BLaER1 (cell line): ENCODE measurements at regions not wholly inside any gene's neighbourhood (a gene's known extent, or its start where the extent isn't known, plus 50 kb on each side); places are given as distances from the start of the nearest gene placed in this dataset.

Experiments
- H3K27ac ChIP-seq: shearing (Covaris generic); formaldehyde crosslinking; 2 replicates; pipeline ENCODE4 v1.8.1; 2022
- H3K27me3 ChIP-seq: shearing (Covaris generic); formaldehyde crosslinking; 2 replicates; pipeline ENCODE4 v1.8.1; 2022
- H3K36me3 ChIP-seq: shearing (Covaris generic); formaldehyde crosslinking; 2 replicates; pipeline ENCODE4 v1.8.1; 2022
- H3K4me1 ChIP-seq: shearing (Covaris generic); formaldehyde crosslinking; 2 replicates; pipeline ENCODE4 v1.8.1; 2022
- H3K4me2 ChIP-seq: shearing (Covaris generic); formaldehyde crosslinking; 2 replicates; pipeline ENCODE4 v1.8.1; 2022
- H3K4me3 ChIP-seq: shearing (Covaris generic); formaldehyde crosslinking; 2 replicates; pipeline ENCODE4 v1.8.1; 2022
- H3K9ac ChIP-seq: shearing (Covaris generic); formaldehyde crosslinking; 2 replicates; pipeline ENCODE4 v1.8.1; 2022
- H3K9me3 ChIP-seq: shearing (Covaris generic); formaldehyde crosslinking; 2 replicates; pipeline ENCODE4 v1.8.1; 2022
- H4K20me1 ChIP-seq: shearing (Covaris generic); formaldehyde crosslinking; 2 replicates; pipeline ENCODE4 v1.8.1; 2022
- Cebpa-rat ChIP-seq: shearing (Covaris generic); IDR thresholded peaks from 2 replicates; pipeline ENCODE4 v1.8.1; 2022

DNA sequence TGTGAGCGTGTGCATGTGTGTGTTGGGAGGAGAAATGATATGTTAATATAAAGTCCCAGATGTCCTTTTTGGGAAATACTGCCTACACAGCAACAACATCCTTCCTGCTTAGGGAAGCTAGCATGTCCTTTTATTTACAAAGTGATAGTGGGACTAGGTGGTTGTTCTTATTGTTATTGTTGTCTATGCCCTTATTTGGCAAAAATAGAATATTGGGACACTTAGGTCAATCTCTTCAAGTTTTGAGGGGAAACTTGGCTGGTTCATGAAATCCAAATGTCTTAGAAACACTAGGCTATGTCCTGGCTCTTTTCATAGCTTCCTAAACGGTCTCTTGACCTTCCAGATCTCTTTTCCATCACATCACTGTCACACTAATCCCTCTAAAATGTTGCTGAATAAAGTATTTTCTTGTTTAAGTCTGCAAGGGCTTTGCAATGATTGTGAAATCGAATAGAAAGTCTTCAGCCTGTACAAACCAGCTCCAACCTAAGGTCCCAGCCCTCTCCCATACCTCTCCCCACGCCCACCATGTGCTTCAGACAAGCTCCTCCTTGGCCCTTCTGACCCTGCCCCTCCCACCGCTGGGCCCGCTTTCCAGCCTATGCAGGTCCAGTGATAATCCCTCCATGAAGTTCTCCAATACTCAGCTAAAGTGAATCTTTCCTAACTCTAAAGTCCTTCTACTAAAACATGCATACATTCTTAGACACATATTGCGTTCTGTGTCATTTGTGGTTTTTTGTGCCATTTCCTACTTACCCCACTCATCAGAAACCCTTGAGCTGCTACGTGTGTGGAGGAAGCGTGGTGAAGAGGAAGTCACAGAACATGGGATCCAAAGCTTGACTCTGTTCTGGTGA is 205.1 kb downstream of the LY86 start:
- Histone ChIP-seq H3K4me2 (peak overlapping the region; percentile 77), H3K27me3 (no peaks in the 10 kb centered on the region), H3K27ac (no peak overlapping the region), H4K20me1 (no peaks in the 10 kb centered on the region), H3K36me3 (no peaks in the 10 kb centered on the region), H3K4me3 (no peak overlapping the region), H3K9ac (no peak overlapping the region), H3K9me3 (no peaks in the 10 kb centered on the region), H3K4me1 (peaks cover 55% of the 10 kb centered on the region)
- TF ChIP-seq Cebpa-rat: 0 out of 2 replicates have a peak, but pooled peaks have one; percentile 44

DNA sequence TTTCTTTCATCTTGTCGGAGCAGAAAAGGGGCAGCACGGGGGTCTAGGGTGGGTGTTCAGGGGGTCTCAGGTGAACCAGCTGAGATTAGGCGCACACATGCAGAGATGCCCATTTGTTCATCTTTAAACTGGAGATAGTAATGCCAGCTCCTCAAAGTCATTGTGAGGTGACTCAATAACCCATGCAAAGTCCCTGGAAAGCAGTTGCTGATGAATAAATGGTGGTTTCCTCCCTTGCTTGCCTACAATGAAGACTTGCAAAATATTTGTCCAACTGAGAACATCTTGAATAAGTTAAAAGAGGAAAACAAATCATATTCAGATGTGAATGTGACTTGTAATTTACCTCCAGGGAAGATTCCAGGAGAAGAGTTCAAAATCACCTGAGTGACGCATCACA is 206.9 kb downstream of the LY86 start:
- H4K20me1 ChIP-seq: no peaks in the 10 kb centered on the region
- H3K27me3 ChIP-seq: no peaks in the 10 kb centered on the region
- H3K4me2 ChIP-seq: no peak overlapping the region
- no peaks in the 10 kb centered on the region for H3K9me3 ChIP-seq
- H3K9ac ChIP-seq: no peak overlapping the region
- H3K27ac ChIP-seq: no peak overlapping the region
- no peak for TF ChIP-seq Cebpa-rat
- H3K4me1 ChIP-seq: peaks cover 57% of the 10 kb centered on the region
- H3K4me3 ChIP-seq: no peak overlapping the region
- H3K36me3 ChIP-seq: no peaks in the 10 kb centered on the region

DNA sequence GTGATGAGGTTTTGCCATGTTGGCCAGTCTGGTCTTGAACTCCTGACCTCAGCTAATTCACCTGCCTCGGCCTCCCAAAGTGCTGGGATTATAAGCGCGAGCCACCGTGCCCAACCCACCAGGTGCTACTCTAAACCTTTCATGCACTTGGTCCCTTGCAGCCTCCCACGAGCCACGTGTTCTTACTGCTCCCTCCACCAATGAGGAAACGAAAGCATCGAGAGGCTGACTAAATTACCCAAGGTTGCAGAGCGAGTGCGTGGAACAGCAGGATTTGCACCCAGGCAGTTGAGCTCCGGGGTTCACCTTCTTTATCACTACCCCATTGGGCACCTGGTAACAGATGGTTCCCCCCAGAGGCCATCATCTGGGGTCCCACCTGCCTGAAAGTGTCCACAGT is 208.3 kb downstream of the LY86 start:
- no peak overlapping the region for H3K4me3 ChIP-seq
- no peak overlapping the region for H3K27ac ChIP-seq
- no peaks in the 10 kb centered on the region for H3K27me3 ChIP-seq
- no peaks in the 10 kb centered on the region for H3K36me3 ChIP-seq
- no peak overlapping the region for H3K9ac ChIP-seq
- H3K4me1 ChIP-seq: peaks cover 61% of the 10 kb centered on the region
- no peak for TF ChIP-seq Cebpa-rat
- H4K20me1 ChIP-seq: no peaks in the 10 kb centered on the region
- no peak overlapping the region for H3K4me2 ChIP-seq
- no peaks in the 10 kb centered on the region for H3K9me3 ChIP-seq

DNA sequence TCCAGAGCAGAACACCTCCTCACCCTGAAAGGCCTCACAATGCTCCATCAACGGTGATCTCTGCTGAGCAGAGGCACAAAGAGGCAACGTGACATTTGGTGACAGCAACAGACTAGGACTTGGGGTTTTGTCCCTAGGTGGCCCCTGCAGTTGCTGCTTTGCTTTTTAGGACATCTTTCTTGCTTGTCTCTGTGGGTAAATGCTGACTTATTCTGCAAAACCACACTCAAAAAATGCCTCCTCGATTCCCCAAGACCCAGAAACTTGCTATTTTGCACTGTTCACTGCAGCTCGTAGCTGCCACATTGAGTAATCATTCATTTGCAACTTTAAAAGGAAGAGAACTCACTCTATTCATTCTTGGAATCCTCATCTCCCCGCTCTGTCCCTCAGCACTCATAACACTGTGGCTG is 209.9 kb downstream of the LY86 start:
- Histone ChIP-seq H3K36me3 (no peaks in the 10 kb centered on the region), H3K27ac (no peak overlapping the region), H3K4me3 (no peak overlapping the region), H3K9me3 (no peaks in the 10 kb centered on the region), H3K4me2 (peak overlapping the region; percentile 77), H4K20me1 (no peaks in the 10 kb centered on the region), H3K4me1 (peaks cover 63% of the 10 kb centered on the region), H3K9ac (no peak overlapping the region), H3K27me3 (no peaks in the 10 kb centered on the region)
- TF ChIP-seq Cebpa-rat: no peak

DNA sequence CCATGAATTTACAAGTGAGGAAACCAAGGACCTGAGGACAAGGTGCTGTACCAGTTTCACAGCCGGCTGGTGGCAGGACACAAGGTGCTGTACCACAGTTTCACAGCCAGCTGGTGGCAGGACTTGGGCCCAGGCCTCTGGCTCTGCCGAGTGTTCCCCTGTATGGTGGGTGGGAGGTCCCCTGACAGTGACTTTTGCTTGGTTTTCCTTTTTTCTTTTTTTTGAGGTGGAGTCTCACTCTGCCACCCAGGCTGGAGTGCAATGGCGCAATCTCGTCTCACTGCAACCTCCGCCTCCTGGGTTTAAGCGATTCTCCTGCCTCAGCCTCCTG is 212.4 kb downstream of the LY86 start:
- H4K20me1 ChIP-seq: no peaks in the 10 kb centered on the region
- no peaks in the 10 kb centered on the region for H3K27me3 ChIP-seq
- H3K4me3 ChIP-seq: no peak overlapping the region
- peaks cover 6% of the 10 kb centered on the region for H3K9me3 ChIP-seq
- H3K4me1 ChIP-seq: peaks cover 59% of the 10 kb centered on the region
- peak overlapping the region; percentile 77 for H3K4me2 ChIP-seq
- no peaks in the 10 kb centered on the region for H3K36me3 ChIP-seq
- H3K9ac ChIP-seq: no peak overlapping the region
- peak overlapping the region; percentile 46; the same call in 1 of the 2 replicates for H3K27ac ChIP-seq
- TF ChIP-seq Cebpa-rat: 0 out of 2 replicates have a peak, but pooled peaks have one; percentile 8

DNA sequence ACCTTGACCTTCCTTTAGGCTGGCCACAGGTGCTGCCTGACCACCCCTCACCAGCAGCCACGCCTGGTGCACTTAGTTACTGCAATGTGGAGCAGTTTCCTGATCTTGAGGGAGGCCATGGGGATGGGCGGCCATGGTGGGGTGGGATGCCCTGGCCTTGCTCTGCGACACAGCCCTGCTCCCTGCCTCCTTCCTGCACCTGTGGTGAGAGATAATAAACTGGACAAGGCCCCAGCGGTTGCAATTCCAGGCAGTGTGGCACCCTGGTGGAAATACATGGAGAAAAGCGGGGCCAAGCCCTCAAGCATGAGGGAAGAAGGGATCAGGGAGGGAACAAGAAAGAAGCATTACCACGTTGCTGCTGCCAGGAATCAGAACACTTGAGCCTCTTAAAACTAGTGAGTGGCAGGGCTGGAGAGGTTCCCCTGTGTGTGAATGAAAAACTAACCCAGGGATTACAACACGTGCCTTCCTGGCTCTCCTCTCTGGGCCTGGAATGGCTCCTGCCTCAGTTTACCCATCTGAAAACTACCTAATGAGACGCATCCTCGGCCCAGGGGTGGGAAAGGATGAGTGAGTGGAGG is 213.2 kb downstream of the LY86 start:
- peaks cover 67% of the 10 kb centered on the region for H3K4me1 ChIP-seq
- no peak overlapping the region for H3K4me3 ChIP-seq
- peaks cover 6% of the 10 kb centered on the region for H3K9me3 ChIP-seq
- no peaks in the 10 kb centered on the region for H3K36me3 ChIP-seq
- no peak overlapping the region for H3K9ac ChIP-seq
- H3K4me2 ChIP-seq: peak overlapping the region; percentile 77
- H3K27ac ChIP-seq: no peak overlapping the region
- H4K20me1 ChIP-seq: no peaks in the 10 kb centered on the region
- no peaks in the 10 kb centered on the region for H3K27me3 ChIP-seq
- no peak for TF ChIP-seq Cebpa-rat

DNA sequence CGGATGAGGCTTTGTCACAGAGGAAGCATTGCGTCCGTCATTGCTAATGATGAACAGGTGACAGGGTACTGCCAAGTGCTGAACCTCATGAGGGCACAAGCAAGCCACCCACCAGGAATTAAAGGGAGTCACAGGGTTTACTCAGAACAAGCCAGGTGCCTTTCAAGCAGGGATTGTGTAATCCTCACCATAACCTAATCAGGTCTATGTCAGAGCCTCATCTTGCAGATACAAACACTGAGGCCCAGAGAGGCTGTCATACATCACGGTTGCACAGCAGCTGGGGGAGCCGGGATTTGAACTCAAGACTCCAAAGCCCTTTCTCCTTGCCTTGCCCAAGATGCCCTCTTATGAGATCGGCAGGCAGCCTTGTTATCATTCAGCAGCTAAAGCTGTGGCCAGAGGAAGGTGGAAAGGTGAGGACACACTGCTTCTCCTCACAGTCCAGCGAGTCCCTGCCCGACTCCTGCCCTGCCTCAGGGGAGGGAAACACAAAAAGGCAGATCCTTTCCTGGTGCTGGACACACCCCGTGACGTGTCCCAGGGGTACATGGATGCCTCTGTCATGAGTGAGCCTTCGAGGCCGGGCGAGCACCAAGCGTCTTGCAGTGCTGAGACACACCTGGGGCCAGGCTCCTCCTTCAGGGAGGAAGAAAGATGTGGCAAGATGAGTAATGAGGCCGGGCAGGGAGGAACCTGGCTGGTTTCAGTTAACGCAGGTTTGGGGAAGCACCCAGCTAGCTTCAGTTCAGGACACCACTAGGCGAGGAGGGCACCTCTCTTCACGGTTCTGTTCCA is 214.9 kb downstream of the LY86 start:
- H3K36me3 ChIP-seq: no peaks in the 10 kb centered on the region
- H4K20me1 ChIP-seq: no peaks in the 10 kb centered on the region
- no peak overlapping the region for H3K9ac ChIP-seq
- peaks cover 67% of the 10 kb centered on the region for H3K4me1 ChIP-seq
- no peaks in the 10 kb centered on the region for H3K27me3 ChIP-seq
- no peak overlapping the region for H3K4me3 ChIP-seq
- TF ChIP-seq Cebpa-rat: no peak
- H3K4me2 ChIP-seq: peak overlapping the region; percentile 20; the same call in 1 of the 2 replicates
- H3K9me3 ChIP-seq: peaks cover 6% of the 10 kb centered on the region
- no peak overlapping the region for H3K27ac ChIP-seq

DNA sequence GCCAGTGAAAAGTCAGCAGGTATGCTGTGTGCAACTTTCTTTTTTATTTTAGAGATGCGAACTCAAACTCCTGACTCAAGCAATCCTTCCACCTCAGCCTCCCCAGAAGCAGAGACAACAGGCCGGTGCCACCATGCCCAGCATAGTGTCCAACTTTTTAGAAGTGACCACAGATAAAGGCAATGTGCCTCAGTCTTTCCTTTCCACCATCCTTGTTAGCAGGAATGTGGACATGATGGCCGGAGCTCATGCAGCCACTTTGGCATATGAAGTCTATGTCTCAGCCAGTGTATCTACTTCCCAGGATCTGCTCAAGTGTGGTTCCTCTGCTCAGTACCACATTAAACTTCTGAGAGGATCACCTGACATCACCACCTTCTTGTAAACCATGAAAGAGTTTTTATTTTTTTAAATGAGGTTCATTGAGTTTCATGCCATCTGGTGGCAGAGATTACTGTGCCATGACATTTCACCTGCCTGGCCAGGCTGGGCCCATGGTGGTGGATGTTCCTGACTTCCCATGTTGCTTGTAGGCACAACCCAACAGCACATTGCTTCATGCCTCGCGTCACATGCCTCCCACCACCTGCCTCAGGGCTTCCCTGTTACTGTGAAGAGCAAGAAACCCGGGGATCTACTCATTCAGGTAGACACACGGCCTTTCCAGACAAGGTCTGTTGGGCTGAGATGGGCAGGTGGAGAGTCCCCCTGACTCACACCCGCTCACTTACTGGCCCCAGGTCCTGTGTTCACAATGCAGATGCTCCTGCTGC is 216.5 kb downstream of the LY86 start:
- Histone ChIP-seq H3K9me3 (peaks cover 6% of the 10 kb centered on the region), H3K4me2 (no peak overlapping the region), H3K9ac (no peak overlapping the region), H4K20me1 (no peaks in the 10 kb centered on the region), H3K36me3 (no peaks in the 10 kb centered on the region), H3K4me1 (peaks cover 51% of the 10 kb centered on the region), H3K4me3 (no peak overlapping the region), H3K27ac (no peak overlapping the region), H3K27me3 (no peaks in the 10 kb centered on the region)
- TF ChIP-seq Cebpa-rat: no peak

DNA sequence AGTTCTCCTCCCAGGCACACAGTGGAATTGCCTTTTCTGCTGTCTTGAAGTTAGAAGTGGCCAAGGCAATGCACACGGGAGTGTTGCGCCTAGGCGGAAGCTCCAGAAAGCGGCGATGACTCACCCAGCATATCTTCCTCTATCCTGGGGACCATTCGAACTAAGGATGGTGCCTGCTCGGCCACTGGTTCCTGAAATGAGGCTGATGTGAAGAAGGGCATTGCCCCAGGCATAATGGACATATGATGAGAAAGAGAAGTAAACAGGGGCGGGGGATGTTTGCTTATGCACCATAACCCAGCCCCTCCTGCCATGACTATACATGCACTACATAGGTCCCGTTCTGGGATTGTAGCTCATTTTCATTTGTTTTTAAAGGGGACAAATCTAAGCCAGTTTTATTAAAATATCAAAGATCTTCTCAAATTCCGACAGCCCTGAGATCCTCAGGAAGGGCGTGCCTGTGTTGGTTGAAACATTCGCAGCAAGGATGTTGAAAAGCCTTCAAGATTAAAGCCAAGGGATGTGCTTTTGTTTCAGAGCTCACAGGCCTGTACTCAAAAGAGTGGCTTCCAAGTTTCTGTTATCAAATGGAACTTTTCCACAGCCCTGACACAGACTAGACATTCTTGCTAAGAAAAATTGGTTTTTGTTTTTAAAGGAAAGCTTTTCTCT is 218.5 kb downstream of the LY86 start:
- no peak for TF ChIP-seq Cebpa-rat
- Histone ChIP-seq H3K4me1 (peaks cover 47% of the 10 kb centered on the region), H3K36me3 (no peaks in the 10 kb centered on the region), H3K9me3 (peaks cover 6% of the 10 kb centered on the region), H4K20me1 (no peaks in the 10 kb centered on the region), H3K4me3 (no peak overlapping the region), H3K27ac (no peak overlapping the region), H3K9ac (no peak overlapping the region), H3K27me3 (no peaks in the 10 kb centered on the region), H3K4me2 (peak overlapping the region; percentile 65)
